ENCODE measurements at regions not wholly inside any gene's neighbourhood (a gene's known extent, or its start where the extent isn't known, plus 50 kb on each side); places are given as distances from the start of the nearest gene placed in this dataset.

GRCh38 chr2:217669831-217670230 is 333.0 kb downstream of the TNS1 start:
- no peak overlapping the region for H3K4me3 ChIP-seq (ENCODE audit: low read depth, low read length)
- no peak for TF ChIP-seq CTCF (IDR thresholded peaks at IDR 0.05; ENCODE audit: low read depth, low read length)

GRCh38 chr2:217667512-217667911 is 335.3 kb downstream of the TNS1 start:
- TF ChIP-seq CTCF (IDR thresholded peaks at IDR 0.05; ENCODE audit: low read depth, low read length): no peak
- no peak overlapping the region for H3K4me3 ChIP-seq (ENCODE audit: low read depth, low read length)

- no peak overlapping the region for H3K4me3 ChIP-seq (ENCODE audit: low read depth, low read length)
- no peak for TF ChIP-seq CTCF (IDR thresholded peaks at IDR 0.05; ENCODE audit: low read depth, low read length)
Observed at GRCh38 chr2:217667035-217667434, 335.8 kb downstream of the TNS1 start.

- TF ChIP-seq CTCF (IDR thresholded peaks at IDR 0.05; ENCODE audit: low read depth, low read length): no peak
- no peak overlapping the region for H3K4me3 ChIP-seq (ENCODE audit: low read depth, low read length)
Observed at GRCh38 chr2:217666338-217666737, 336.5 kb downstream of the TNS1 start.

- TF ChIP-seq CTCF (IDR thresholded peaks at IDR 0.05; ENCODE audit: low read depth, low read length): no peak
- H3K4me3 ChIP-seq (ENCODE audit: low read depth, low read length): no peak overlapping the region
Observed at GRCh38 chr2:217664761-217665160, 338.0 kb downstream of the TNS1 start.

GRCh38 chr2:217662984-217663602 is 339.7 kb downstream of the TNS1 start:
- no peak for TF ChIP-seq CTCF (IDR thresholded peaks at IDR 0.05; ENCODE audit: low read depth, low read length)
- no peak overlapping the region for H3K4me3 ChIP-seq (ENCODE audit: low read depth, low read length)

- no peak for TF ChIP-seq CTCF (IDR thresholded peaks at IDR 0.05; ENCODE audit: low read depth, low read length)
- H3K4me3 ChIP-seq (ENCODE audit: low read depth, low read length): no peak overlapping the region
Observed at GRCh38 chr2:217661378-217661777, 341.4 kb downstream of the TNS1 start.

All from WI38 (cell line).